ENCODE measurements at regions not wholly inside any gene's neighbourhood (a gene's known extent, or its start where the extent isn't known, plus 50 kb on each side); places are given as distances from the start of the nearest gene placed in this dataset.

DNA sequence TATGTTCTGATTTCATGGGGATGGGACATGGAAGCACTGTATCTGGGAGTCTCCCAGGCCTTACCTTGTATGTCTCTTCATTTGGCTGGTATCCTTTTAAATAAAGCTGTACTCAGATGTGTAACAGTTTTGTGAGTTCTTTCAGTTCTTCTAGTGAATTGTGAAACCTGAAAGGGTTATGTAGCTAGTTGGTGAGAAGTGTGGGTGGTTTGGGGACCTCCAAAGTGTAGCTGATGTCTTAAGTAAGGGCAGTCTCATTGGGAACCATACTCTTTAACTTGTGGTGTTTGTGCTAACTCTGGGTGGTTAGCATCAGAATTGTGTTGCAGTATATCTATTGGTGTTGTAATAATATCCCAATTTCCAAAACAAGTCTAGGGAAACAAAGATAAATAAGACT is 166.9 kb upstream of the CCNH start:
- no peak for TF ChIP-seq POLR2A (IDR thresholded peaks at IDR 0.05)
- no peak for TF ChIP-seq CTCF (IDR thresholded peaks at IDR 0.05)
- TF ChIP-seq EP300 (IDR thresholded peaks at IDR 0.05; ENCODE audit: low read depth), result no peak
- TF ChIP-seq POLR2AphosphoS5 (IDR thresholded peaks at IDR 0.05), result no peak
